HG03045 (cell line): ENCODE measurements at regions not wholly inside any gene's neighbourhood (a gene's known extent, or its start where the extent isn't known, plus 50 kb on each side); places are given as distances from the start of the nearest gene placed in this dataset.
"Not testable (repeated sequence)": the region's sequence is repeated elsewhere in the genome, so short reads cannot be mapped to it uniquely, and the experiment has no call there.

Experiments used
- ATAC-seq: cut with Tn5 transposase; IDR thresholded peaks from one replicate; pipeline ENCODE4 v1.9.1; 2021; ENCODE audit warnings: mild to moderate bottlenecking, moderate library complexity; ENCODE audit not compliant: unreplicated experiment

DNA sequence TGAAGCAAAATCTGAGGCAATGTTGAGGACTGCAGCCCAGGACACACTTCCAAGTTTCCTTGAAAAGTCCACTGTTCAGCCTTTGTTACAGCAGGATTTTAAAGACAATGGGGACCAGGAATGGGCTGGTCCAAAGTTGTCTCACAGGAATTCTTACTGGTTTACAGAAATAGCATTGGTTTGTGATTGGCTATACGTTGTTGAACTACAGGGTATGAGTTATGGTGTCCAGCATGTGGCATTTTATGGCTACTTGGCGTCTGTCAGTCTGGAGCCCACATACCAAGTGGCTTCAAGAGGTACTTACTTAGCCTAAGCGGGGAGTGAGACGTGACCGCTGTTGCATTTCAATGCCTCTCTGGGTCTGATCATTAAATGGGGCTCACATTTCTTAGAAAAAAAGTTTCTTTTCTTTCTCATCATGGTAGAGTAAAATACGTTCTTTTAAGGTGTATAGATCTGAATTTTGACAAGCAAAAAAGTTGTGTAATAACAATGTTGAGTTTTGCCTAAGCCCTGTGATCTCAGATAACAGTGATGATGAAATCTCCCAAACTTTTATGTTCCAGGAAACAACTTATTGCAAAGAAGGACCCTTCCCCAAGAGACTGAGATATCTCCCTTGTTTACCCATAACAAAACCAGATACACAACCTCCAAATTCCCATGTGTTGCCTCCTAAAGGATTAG is 100.0 kb upstream of the TRIM24 start:
- ATAC-seq = no peak

DNA sequence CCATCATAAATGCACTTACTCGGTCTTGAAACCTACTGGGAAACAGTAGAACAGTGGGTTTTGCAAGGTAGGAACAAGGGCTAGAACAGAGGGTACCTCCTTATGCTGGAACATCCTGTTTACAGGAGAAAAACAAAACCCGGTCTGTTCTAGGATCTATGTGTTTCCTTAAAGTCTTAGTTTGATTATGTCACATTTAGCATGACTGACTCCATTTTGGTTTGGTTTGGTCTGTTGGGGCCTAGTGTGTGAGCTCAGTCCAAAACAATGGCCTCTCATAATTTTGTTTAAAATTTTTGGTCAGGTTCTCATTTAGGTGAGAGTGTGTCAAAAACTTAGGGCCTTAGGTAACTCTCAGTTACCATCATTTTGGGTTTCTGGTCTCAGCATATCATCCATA is 96.3 kb upstream of the TRIM24 start:
- no peak for ATAC-seq

DNA sequence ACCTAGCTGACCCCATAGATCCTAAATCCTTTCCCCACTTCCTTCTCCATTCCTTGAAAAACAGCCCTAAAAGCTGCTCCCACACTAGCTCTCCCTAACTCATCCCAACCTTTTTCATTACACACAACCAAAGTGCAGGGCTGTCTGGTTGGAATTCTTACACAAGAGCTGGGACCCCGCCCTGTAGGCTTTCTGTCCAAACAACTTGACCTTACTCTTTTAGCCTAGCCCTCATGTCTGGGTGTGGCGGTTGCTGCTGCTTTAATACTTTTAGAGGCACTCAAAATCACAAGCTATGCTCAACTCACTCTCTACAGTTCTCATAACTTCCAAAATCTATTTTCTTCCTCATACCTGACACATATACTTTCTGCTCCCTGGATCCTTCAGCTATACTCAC is 93.9 kb upstream of the TRIM24 start:
- ATAC-seq = not testable (repeated sequence)

DNA sequence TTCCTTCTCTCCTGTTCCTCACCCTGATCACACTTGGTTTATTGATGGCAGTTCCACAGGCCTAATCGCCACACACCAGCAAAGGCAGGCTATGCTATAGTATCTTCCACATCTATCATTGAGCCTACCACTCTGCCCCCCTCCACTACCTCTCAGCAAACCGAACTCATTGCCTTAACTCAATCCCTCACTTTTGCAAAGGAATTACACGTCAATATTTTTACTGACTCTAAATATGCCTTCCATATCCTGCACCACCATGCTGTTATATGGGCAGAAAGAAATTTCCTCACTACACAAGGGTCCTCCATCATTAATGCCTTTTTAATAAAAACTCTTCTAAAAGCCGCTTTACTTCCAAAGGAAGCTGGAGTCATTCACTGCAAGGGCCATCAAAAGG is 93.4 kb upstream of the TRIM24 start:
- not testable (repeated sequence) for ATAC-seq

DNA sequence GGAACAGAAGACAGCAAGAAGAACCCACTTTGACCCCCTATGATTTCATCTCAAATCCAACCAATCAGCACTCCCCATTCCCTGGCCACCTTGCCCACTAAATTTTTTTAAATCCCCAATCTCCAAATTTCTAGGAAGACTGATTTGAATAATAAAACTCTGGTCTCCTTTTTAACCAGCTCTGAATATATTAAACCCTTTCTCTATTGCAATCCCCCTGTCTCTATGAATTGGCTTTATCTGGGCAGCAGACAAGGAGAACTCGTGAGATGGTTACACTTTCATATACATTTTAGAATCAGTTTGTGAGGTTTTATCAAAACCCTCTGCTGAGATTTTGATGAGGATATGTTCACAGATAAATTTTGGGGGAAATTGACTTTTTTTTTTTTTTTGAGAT is 90.3 kb upstream of the TRIM24 start:
- ATAC-seq = no peak

DNA sequence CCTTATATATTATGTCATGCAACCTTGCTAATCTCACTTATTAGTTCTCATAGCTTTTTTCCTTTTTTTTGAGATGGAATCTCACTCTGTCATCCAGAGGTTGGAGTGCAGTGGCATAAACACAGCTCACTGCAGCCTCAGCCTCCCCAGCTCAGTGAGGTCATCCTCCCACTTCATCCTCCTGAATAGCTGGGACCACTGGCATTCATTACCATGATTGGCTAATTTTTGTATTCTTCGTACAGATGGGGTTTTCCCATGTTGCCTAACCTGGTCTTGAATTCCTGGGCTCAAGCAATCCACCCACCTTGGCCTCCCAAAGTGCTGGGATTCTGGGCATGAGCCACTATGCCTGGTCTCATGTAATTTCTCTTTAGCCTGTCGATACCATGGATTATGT is 89.1 kb upstream of the TRIM24 start:
- no peak for ATAC-seq

DNA sequence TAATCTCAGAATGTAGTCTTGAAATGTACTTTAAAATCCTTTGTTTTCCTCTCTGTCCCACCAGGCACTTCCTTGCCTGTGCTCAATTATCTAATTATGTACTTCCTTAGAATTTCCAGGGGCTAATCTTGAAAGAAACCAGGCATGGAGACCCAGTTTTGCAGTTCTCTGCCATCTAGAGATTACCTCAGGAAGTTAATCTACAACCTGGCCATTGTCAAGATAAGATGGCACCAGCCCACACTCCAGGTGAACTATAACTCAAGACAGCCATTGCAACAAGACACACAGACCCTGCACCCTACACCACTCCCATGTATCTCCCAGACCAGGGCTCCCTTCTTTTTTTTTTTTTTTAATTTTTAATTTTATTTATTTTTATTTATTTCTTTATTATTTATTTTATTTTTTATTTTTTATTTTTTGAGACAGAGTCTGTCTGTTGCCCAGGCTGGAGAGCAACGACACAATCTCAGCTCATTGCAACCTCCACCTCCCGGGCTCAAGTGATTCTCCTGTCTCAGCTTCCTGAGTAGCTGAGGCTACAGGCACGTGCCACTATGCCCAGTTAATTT is 85.9 kb upstream of the TRIM24 start:
- no peak for ATAC-seq

DNA sequence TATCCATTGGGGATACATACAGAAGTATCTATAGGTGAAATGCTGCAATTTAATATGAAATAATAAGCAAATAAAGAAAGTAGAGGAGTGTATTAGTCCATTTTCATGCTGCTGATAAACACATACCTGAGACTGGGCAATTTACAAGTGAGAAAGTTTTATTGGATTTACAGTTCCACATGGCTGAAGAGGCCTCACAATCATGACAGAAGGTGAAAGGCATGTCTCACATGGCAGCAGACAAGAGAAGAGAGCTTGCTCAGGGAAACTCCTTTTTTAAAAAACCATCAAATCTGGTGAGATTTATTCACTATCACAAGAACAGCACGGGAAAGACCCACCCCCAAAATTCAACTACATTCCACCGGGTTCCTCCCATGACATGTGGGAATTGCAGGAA is 82.8 kb upstream of the TRIM24 start:
- no peak for ATAC-seq

DNA sequence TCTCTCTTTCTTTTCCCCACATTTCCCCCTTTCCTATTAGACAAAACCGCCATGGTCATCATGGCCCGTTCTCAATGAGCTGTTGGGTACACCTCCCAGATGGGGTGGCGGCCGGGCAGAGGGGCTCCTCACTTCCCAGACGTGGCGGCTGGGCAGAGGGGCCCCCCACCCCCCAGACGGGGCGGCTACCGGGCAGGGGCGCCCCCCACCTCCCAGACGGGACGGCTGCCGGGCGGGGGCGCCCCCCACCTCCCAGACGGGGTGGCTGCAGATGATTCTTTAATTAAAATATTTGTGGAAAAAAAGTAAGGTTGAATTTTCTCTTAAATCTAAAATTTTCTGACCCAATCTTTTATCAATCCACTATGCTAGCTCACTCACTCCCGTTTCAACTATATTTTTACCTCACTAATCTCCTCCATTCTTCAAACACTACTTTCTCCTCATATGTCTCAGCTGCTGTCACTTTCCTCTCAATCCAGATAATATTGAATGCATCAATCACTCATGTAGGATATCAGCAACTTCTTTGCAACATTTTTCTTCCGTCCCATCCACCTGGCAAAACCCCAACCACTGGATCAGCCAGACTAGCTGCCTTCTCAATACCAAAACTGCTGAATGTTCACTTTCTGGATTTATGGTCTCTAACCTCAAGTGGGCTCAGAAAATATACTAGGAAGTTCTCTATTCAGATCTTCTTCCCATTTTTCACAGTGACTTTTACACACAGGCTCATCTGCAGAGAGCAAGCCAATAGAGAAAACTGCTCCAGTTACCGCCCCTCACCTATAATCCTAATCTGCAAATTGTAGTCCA is 81.1 kb upstream of the TRIM24 start:
- ATAC-seq = no peak

DNA sequence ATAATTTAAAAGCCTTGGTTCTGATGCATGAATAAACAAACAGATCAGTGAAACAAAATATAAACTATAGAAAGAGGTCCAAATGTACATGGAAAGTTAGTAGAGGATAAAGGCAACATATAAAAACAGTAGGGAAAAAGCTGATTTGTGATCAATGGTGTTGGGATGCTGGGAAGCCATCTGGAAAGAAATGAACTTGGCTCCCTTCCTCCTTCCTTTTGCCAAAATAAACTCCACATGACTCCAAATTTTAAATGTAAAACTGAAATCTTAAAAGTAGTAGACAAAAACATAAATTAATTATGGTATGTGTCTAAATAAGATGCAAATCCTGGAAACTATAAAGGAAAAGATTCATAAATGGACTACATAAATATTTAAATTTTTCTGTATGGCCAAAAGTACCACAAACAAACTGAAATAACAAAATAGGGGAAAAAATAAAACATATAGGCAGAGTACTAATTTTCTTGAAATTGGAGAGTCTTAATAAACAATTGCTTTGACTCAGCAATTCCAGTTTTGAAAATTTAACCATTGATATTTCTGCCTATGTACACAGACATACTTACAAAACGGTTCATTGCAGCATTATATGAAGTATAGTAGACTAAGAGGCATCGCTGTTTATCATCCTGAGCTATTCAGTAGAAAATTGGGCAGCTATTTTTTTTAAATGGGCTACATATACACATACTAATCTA is 77.0 kb upstream of the TRIM24 start:
- ATAC-seq = no peak

DNA sequence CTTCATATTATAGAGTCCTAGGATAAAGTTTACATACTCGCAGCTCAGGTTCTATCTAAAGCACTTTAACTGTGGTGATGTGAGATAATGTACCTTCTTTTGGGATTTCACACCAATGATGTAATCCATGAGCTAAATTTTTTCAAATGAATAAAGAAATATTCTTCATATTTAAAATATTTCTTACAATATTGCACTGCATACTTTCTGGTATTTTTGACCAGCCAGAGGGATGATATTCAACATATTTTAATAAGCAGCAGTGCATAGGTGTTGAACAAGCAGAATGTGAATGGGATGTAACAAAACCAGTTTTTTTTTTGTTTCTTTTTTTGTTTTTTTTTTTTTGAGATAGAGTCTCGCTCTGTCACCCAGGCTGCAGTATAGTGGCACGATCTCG is 73.2 kb upstream of the TRIM24 start:
- no peak for ATAC-seq

DNA sequence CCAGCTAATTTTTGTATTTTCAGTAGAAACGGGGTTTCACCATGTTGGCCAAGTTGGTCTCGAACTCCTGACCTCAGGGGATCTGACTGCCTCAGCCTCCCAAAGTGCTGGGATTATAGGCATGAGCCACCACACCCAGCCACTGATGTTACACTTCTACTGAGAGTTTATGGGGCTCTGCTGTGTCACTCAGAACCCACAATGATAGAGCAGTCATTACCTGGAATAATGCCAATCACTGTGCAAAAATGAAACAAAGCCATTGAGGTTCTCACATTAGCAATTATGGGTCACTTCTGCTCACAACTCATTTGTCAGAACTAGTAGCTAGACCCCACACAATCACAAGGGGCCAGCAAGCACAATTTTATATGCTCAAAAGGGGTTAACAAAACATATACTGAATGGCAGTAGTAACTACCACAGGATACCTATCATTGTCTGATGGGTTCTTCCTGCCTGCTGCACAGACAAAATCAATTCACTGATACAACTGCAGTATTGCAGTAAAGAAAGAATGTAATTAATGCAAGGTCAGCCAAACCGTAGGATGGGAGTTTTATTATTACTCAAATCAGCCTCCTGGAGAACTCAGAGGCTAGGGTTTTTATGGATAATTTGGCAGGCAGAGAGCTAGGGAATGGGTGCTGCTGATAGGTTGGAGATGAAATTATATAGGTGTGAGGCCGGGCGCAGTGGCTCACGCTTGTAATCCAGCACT is 72.1 kb upstream of the TRIM24 start:
- no peak for ATAC-seq

DNA sequence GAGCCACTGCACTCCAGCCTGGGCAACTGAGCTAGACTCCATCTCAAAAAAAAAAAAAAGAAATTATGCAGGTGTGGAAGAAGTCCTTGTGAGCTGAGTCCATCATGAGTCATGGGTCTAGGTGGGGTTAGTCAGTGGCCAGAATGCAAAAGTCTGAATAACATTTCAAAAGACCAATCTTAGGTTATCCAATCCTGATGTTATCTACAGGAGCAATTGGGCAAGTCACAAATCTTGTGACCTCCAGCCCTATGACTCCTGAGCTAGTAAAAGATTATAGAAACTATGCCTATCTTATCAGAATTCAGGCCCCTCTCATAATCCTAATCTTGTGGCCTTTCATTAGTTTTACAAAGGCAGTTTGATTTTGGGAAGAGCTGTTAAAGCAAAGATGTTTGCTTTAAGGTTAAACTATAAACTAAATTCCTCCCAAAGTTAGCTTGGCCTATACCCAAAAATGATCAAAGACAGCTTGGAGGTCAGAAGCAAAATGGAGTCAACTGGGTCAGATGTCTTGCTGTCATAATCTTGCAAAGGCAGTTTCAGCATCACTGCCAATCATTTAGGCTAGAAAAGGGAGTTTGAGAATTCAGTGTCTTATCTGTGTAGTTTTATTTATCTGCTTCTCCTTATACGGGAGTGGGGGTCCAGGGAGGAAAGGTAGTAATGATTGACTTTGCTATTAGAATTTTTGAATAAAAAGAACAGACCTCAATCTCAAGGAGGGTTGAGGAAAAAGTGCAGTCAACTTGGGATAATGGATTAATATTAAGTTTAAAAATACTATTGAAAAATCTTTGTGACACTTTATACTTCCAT is 71.2 kb upstream of the TRIM24 start:
- no peak for ATAC-seq

DNA sequence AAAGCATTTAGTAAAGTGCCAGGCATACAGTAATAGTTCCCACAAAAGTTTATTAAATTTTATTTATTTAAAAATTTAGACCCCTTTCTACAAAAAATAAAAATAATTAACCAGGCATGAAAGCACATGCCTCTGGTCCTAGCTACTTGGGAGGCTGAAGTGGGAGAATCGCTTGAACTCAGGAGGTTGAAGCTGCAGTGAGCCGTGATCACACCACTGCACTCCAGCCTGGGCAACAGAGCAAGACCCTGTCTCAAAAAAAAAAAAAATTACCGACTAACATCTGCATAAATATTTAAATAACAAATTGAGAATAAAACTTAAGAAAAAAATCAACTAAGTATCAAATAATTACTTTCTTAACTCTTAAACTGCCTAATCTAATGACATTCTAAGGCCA is 64.3 kb upstream of the TRIM24 start:
- ATAC-seq = no peak

DNA sequence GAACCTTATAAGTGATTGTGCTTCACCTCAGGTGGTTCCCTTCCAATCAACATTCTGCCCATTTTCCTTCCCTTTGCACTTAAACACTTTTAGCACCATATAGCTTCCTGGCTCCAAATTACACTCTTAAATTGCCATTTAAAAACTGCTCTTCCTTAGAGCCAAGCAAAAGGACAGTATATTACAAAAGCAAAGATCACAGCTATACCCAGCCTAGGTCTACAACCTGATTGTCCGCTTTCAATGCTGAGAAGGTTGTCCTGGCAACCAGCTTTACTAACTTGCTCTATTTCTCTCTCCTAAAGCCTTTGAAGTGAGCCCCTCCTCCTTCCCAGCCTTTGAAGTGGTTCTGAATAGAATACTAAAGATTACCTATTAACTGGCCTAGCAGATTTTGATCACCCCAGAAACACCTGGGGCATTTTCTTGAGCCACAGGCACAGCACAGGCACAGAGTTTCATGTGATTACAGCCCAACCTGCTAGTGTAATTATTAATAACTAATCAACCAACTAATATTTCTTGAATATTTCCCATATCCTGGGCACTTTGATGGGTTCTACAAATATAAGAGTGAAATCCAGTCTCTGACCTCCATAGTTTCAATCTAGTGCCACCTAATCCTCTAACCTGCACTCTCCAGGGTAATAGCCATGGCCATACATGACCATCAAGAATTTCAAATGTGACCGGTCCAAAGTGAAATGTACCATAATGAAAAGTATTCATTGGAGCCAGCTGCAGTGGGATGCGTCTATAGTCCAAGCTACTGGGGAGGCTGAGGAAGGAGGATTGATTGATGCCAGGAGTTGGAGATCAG is 63.6 kb upstream of the TRIM24 start:
- ATAC-seq = peak; percentile 77

DNA sequence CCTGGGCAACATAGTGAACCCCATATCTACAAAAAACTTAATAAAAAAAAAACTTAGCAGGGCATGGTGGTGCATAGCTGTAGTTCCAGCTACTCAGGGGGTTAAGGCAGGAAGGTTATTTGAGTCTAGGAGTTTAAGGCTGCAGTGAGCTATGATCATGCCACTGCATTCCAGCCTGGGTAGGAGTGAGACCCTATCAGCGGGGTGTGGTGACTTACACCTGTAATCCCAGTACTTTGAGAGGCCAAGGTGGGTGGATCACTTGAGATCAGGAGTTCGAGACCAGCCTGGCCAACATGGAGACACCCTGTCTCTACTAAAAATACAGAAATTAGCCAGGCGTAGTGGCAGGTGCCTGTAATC is 63.0 kb upstream of the TRIM24 start:
- ATAC-seq = not testable (repeated sequence)

DNA sequence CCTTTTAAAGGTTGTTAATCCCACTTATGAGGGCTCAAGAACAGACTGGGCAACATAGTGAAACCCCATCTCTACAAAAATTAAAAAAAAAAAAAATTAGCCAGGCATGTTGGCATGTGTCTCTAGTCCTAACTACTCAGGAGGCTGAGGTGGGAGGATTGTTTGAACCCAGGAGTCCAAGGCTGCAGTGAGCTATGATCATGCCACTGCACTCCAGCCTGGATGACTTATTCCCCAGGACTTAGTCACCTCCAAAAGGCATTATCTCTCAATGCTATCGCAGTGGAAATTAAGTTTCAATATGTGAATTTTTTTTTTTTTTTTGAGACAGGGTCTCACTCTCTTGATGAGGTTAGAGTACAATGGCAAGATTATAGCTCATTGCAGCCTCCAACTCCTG is 61.2 kb upstream of the TRIM24 start:
- no peak for ATAC-seq

DNA sequence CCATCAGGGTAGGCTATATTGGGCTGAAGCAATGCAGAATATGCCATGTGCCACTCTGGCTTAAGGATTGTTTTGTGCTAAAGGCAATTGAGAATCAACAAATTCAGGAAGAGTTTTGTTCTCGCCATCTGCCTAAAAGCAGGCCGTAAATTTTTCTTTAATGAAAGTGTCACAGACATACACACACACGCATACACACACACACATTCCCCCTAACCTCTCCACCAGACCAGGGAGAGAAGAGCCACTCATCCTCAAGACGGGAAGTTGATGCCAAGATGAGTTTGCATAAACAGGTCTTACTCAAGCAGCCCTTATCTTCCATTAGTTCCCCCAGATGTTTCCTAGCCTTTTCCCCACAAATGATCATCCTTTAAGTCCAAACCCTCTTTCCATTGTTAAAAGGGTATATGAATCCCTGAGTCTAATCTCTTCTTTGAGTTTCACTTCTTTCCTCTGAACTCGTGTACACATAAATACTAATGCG is 59.6 kb upstream of the TRIM24 start:
- ATAC-seq = no peak

DNA sequence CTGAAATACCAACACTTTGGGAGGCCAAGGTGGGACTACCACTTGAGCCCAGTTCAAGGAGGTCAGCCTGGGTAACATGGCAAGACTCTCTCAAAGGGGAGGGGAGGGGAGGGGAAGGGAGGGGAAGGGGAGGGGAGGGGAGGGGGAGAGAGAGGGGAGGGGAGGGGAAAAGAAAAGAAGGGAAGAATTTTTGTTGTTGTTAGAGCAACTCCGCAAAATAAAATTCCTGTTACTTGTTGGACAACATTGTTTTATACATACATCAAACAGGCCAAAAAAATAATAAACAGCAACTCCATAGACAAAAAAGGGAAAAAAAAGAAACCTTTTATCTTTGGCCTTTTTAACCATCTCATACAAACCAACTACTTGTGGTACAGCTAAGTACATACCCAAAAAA is 57.3 kb upstream of the TRIM24 start:
- no peak for ATAC-seq
